Dedifferentiated amniotic fluid mesenchymal stem cell (primary cell): ENCODE measurements at regions not wholly inside any gene's neighbourhood (a gene's known extent, or its start where the extent isn't known, plus 50 kb on each side); places are given as distances from the start of the nearest gene placed in this dataset.

Experiments used
- DNase-seq: peaks from one replicate; pipeline ENCODE4 v3.0.0-alpha.2; 2016; ENCODE audit errors: extremely low spot score

DNA sequence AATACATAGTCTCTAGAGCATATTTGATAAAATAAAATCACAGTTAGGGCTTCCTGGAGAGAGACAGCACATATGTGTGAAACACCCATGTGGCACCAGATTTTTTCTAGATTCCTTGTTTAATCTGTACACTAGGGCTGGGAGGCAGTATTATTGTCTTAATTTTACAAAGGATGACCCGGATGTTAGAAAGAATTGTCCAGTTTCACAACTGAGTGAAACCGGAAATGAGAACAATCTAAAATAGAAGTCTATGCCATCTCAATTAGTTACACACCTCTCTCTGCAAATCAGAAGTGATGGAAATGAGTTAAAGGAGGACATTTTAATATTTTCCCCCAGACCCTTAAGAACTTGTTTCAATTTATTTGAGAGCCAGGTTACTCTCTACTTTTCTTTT, 463.7 kb upstream of the DSEL start:
- no peak for DNase-seq

DNA sequence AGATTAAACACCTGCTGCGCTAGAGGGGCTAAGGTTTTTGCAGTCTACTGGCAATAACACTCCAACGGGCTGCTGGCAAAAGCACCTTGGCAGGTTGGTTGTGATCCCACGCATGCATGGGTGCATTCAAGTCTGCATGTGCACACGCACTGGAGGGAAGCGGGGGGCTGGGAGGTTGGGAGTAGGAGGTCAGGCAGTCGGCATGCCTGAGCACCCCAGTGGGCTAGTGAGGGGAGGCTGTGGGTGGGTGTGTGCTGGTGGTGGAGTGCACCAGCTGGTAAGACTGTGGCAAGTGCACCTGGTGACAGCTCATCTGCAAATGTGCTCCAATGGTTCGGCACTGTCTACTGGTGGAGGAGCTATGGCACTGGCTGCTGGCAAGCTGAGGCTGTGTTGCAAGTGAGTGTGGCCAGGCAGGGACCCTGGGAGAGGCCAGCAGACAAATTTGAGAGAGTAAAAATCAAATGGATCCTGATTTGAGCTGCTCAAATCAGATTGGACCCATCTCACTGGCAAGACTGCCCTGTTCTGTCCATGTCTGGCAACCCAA, 460.6 kb upstream of the DSEL start:
- DNase-seq, result no peak

DNA sequence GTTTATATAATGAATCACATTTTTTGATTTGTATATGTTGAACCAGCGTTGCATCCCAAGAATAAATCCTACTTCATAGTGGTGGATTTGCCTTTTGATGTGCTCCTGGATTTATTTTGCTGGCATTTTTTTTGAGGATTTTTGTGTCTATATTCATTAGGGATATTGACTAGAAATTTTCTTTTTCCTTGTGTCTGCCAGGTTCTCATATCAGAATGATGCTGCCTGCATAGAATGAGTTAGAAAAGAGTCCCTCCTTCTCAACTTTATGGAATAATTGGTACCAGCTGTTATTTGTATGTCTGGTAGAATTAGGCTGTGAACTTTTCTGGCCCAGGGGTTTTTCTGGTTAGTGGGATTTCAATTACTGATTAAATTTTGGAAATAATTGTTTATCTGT, 457.4 kb upstream of the DSEL start:
- no peak for DNase-seq

DNA sequence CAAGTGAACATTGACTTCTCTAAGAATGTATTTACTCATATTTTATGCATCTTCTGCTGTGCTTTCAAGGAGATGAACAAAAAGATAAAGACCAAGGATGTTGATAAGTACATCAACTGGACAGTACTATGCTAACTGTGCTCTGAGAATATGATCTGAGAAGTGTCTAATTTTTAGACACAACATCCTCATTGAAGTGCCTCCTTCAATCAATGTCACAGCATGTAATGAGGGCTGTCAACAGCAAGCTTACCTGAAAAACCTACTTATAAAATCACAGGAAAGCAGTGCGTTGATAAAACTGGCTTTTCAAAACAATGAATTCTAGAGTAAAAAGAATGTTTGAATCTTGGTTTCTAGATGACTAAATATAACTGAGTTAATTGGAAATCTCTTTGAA, 452.9 kb upstream of the DSEL start:
- DNase-seq, result no peak

DNA sequence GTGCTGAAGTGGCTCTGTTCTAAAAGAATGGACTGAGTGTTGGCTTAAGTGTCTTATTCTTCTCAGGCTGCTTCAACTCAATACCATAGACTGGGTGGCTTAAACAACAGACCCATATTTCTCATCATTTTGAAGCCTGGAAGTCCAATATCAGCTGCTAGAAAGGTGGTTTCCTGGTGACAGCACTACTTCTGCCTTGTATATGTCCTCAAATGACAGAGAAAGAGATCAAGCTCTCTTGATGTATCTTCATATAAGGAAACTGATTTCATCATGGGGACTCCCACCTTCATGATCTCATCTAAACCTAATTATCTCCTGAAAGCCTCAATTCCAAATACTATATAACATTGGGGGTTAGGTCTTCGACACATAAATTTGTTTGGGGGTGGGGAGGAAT, 449.7 kb upstream of the DSEL start:
- no peak for DNase-seq

DNA sequence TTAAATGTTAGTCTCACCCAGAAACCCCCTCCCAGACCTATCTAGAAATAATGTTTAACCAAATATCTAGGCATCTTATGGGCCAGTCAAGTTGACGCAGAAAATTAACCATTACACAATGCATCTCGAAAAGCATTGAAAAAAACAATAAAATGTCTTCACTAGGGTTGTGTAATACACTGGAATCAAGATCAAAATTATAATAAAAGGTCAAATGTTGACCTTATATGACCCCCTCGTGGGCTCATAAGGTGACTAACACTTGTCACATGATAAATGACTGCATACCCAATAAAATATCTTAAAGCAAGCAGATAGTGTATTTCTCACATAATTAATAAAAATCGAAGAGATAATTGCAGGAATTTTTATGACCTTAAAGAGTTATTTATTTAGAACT, 447.9 kb upstream of the DSEL start:
- no peak for DNase-seq

DNA sequence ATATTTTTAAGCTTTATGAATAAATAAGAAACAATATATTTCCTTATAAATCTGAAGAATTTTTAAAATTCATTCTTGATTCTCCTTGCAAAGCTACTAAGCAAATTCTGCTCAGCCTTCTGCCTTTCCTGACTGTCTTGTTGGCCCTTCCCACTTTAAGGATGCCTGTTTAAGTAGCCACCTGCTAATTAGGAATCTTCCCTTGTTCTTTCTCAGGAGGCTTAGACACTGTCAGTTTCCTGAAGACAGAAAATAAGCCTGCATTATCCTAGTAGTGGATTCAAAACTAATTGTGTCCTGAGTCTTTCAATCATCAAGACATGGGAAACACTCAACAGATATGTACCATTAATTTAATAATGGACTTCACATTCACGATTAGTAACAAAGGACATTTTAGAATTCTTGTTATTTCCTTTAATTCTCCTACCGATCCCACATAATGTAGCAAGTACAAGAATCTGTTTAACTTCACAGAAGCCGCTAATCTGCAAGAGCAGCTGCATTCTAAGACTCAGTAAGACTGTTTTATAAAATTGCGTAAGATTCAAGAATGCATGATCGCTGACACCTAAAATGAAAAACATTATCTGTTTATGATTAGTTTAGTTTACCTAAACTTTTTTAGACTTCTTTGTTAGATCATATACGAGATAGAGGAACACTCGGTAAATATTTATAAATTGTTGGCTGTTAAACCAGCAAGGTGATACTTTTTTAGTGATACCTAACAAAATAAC, 445.4 kb upstream of the DSEL start:
- DNase-seq, result no peak

DNA sequence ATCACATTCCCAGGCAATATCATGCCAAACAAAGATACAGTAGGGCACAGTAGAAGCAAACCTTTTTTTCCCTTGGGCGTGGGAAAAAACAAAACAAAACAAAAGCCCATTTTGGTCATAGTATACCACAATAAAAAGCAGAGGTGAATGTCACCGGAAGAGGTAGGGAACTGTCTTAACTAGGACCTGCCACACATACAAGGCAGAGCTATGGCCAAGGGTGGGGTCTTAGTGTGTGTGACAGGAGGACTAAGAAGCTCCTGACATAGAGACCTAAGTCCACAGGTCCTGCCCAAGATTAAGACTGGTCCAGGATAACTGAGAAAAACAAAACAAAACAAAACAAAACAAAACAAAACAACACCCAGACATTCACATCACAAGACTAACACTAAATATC, 441.2 kb upstream of the DSEL start:
- no peak for DNase-seq

DNA sequence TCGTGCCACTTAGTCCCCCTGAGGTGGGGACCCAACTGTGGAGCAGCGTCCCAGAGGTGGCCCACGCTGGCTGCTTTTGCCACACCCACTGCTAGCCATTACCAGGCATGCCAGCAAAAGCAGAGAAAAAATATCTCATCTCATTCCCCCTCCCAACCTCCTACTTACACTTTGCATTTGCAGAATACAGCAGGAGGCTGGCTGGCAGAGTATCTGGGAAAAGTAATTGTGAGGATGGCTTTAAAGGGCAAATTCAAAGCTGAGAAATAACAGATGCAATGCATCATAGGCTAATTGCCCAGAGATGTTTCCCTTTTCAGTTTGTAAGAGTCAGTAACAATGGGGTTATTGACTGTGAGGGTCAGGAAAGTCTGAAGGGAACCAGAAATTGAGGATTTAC, 438.1 kb upstream of the DSEL start:
- DNase-seq, result no peak

DNA sequence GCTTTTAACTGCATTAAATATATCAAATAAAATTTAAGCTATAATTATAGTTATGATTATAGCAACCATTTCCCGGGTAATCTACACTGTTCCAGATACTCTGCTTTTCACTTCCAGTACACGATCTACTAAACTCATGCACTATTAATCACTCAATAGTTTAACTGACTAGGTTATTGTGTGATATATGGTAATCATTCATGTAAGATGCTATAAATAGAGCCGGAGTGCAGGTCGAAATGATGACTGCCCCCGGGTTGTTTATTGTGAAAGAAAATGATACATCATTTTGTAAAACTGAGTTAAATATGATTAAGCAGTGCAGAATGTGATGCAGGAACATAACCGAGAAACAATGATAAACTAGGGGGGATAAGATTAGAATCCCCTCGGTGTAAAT, 434.6 kb upstream of the DSEL start:
- no peak for DNase-seq

DNA sequence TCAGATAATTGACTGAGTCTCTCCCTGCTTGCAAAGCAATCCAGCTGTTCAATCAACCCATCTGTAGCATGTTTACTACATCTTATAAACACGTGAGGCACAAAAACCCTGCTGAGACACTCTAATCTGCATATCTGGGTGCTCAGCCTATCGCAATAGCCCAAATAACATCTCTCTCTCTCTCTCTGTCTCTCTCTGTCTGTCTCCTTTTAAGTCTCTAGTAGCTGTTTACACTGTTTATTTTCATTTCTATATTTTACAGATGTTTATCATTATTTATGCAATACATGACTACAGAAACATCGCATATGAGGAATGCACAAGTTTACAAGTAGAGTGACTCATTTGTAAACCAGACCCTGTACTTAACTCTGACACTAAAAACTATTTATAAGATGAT, 422.1 kb upstream of the DSEL start:
- no peak for DNase-seq

DNA sequence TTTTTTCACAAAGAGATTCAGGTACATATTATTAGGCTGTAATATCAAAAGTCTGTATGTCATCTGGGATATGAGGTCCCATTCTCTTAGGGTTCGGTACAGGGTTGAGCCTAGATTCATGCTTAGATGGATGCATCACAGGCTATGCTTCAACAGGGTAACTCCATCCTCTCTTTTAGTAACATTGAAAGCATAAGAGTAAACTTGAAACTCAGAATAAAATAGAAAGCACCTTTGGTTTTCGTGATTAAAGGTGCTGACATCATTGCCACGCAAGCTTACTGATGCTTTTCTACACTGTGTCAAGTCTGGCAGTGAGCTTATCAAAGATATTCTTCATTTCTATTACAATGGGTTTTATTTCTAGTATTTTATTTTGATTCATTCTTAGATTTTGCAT, 419.1 kb upstream of the DSEL start:
- no peak for DNase-seq

DNA sequence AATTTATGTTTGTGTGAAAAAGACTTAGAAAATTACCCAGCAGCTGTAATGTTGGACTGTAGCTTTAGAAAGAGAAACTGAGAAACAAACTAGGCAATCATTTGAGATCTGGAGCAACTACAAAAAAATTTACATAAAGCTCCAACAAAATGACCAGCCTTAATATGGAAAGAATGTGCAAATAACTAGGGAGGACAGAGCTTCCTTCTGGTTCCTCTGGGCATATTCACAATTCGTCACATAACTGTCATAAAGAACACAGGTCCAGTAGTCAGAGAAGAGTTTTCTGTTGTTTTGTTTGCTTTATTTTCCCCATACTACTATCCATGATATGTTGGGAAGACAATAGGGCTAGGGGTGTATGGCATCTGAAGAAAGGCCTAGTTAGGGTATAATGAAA, 416.8 kb upstream of the DSEL start:
- no peak for DNase-seq

DNA sequence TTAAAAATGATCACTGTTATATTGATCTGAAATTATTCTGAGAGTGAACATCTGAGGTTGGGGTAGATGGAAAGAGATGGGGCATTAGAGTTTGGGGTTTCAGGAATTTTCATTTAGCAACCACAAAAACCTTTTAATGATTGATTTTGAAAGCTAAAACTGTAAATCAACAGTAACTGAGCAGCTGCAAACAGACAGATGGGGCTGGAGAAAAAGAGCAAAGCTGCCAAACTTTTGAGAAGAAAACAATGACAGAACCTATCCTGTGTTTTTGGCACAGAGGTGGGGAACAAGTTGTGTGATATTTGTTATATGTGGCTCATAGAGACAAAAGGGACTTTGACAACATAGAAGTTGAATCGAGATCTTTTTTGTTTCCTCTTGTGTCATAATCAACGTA, 415.8 kb upstream of the DSEL start:
- no peak for DNase-seq

DNA sequence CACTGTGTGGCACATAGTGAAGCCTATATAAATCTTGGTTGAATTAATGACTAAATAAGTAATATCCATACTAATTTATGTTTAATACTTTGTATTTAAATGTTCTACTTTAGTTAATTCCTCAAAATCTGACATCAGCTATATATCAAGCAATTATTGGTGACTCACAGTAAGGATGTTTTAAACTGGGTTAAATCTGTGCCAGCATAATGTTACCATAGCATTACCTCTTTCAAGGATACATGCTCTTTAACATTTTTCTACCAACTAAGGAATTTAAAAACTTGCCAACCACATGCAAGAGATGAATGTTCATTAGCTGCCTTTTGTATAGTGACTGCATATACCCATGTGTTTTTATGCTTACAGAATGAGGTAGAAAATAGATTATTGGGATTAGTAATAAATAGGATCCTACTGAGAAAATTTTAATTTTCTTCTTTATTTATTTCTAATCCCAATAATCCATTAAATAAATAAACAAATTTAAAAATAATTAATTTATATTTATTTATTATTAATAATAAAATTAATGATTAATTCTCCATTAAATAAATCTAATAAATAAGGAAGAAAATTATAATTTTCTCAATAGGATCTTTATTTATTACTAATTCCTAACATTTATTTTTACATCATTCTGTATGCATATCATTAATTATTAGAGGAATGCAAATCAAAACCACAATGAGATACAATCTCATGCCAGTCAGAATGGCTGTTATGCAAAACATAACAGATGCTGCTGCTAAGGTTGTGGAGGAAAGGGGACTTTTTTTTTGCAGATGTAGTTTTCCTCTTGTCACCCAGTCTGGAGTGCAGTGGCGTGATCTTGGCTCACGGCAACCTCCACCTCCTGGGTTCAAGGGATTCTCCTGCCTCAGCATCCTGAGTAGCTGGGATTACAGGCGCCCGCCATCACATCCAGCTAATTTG, 410.7 kb upstream of the DSEL start:
- no peak for DNase-seq

DNA sequence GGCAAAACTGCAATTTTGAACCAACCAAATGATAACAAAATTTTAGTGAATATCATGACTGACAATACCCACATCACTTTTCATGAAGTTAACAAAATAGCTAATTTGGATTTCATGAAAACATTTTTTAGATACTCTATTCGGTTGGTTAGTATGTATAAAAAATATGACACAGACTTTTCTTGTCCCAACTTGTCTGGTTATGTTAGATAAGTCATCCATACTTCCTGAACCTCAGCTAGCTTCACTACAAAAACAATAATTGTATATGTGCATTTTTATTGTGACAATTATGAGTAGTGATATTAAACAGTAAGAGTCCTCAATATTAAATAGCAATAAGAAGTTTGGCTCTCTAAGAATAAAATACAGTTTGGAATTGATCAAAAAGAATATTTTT, 408.1 kb upstream of the DSEL start:
- no peak for DNase-seq

DNA sequence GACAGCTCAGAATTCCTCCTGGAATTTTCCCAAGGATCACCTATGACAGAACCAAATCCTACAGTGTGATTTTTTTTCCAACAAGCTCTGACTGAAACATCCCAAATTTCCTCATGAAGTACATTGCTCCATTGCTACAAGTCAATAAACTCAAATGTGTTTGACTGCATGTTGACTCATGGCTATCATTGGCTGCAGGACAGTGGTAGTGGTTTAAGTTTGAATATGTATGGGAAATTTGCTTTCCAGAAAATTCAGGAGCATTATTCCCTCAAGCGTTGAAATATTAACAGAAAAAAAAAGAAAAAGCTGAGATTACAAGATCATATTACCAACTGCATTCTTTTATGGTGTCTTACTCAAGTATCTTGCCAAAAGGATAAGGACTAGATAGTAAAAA, 402.8 kb upstream of the DSEL start:
- DNase-seq, result no peak

DNA sequence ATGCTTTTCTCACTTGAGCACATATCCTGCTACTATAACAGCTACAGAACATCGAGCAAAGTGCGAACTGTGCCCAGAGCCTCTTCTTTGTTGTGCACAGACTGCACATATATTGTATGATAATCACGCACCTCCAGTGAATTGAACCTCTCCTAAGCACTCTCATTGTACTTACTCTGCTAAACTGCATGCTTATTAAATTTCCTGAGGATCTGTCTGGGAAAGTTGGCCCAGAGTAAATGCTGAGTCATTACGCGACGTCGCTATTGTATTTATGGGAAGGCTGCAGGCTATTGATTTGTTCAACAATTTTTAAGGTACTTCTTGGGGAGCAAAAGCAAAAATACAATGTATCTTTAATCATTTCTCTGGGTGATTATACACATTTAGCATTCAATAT, 399.6 kb upstream of the DSEL start:
- DNase-seq, result no peak

DNA sequence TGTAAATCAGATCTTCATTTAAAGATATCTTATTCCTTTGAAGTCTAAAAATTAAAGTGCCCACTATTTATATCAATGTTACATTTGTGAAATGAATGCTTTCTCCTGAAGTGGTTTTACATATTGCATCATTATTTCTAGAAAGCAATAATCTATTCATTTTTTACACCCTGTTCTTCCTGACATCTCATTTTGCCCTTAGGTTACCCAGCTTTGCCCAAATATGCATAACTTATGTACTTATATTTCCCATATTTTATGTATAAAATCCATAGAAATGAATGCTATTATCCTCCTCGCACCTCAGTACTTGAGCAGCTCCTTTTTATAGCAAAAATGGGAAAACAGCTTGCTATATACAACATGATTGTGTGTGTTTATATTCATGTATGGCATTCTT, 396.5 kb upstream of the DSEL start:
- DNase-seq, result no peak

DNA sequence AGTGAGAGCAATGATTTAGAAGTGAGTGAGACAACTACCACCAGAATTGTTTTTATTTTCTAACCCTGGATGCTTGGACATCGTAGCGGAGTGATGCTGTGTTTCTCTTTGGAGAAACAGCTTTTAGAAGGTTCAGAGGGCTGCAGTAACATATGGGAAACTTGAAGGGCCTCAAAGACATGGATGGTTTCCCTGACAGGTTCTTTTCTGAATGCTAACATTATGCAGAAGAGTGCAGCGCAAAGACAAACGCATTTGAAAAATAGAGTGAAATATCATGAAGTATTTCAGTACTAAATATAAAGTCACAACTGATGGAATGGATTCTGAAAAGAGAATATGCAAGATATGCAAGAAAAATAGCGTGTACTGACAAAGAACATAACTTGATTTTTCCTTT, 385.1 kb upstream of the DSEL start:
- DNase-seq, result no peak

DNA sequence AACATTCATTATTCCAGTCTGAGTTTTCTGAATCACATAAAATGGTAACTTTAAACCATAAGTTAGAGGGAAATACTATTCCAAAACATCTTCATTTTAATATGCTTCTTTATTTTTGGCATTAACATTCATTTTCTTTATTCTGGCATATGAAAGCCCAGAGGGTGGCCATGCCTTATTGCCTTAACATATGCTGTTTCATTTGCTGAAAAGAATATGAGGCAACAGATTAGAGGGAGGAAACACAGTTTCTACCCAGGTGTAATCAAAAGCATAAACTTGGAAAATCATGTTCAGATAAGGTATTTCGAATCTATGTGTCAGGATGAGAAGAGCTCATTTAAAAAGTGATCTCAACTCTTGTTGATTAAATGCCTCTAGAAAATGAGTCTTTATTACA, 379.9 kb upstream of the DSEL start:
- no peak for DNase-seq

DNA sequence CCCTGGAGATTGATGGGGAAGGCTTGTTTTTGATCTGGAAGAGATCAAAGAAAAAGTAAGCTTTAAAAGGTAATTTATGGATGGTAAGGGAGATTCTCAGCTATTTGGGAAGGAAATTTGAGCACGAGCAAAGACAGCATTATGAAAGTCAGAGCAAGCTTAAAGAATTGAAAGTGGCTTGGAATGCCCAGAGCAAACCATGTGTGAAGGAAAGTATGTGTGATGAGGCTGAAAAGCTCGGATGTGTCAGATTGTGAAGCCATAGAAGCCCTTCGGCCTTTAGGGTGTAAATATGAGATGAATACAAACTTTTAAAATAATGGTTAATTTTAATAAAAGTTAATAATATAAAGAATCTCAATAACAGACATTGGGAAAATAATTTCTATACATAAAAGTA, 377.4 kb upstream of the DSEL start:
- DNase-seq, result no peak

DNA sequence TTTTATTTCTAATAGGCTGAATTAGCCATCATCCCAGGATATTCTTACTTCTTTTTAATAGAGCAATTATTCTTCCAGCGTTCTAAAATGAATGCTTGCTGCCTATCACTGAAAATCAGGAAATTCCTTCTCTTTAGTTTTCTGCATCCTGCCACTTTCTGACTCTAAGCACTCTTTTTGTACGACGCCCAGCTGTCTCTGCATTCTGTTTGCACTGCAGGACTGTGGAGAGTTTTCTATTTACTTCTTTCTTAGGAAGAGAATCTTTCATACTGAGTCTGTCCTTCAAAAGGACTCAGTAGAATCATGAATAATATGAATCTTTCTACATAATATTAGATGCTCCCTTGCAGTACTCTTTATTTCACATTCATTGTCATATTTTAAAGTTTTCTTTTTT, 360.4 kb upstream of the DSEL start:
- no peak for DNase-seq
